Hepatocyte (in vitro differentiated cells): ENCODE measurements at regions not wholly inside any gene's neighbourhood (a gene's known extent, or its start where the extent isn't known, plus 50 kb on each side); places are given as distances from the start of the nearest gene placed in this dataset.

Experiments
- DNase-seq: peaks from one replicate; pipeline ENCODE4 v3.0.0-alpha.2; 2016; ENCODE audit warnings: low spot score
- H2AFZ ChIP-seq: fragments of 200-600 bp; sonication (generic); 2 replicates; pipeline ENCODE4 v1.6.0; 2016; ENCODE audit warnings: antibody characterized with exemption, mild to moderate bottlenecking
- H3K27ac ChIP-seq: fragments of 200-600 bp; sonication (generic); 2 replicates; pipeline ENCODE4 v1.5.1; 2016; ENCODE audit warnings: mild to moderate bottlenecking
- H3K27me3 ChIP-seq: fragments of 200-600 bp; sonication (generic); 2 replicates; pipeline ENCODE4 v1.6.1; 2016
- H3K36me3 ChIP-seq: fragments of 200-600 bp; sonication (generic); replicated peaks from 2 replicates; pipeline ENCODE4 v1.5.1; 2016; ENCODE audit warnings: low read depth; ENCODE audit not compliant: insufficient read depth
- H3K4me1 ChIP-seq: fragments of 200-600 bp; sonication (generic); 2 replicates; pipeline ENCODE4 v1.5.1; 2016; ENCODE audit warnings: mild to moderate bottlenecking, moderate library complexity; ENCODE audit not compliant: insufficient read depth
- H3K4me2 ChIP-seq: fragments of 200-600 bp; sonication (generic); 2 replicates; pipeline ENCODE4 v1.6.0; 2016
- H3K4me3 ChIP-seq: fragments of 200-600 bp; sonication (generic); 2 replicates; pipeline ENCODE4 v1.5.1; 2016; ENCODE audit warnings: mild to moderate bottlenecking
- H3K79me2 ChIP-seq: fragments of 200-600 bp; sonication (generic); 2 replicates; pipeline ENCODE4 v1.6.0; 2017; ENCODE audit warnings: mild to moderate bottlenecking
- H3K9me2 ChIP-seq: fragments of 200-600 bp; sonication (generic); replicated peaks from 2 replicates; pipeline ENCODE4 v1.6.0; 2017; ENCODE audit warnings: mild to moderate bottlenecking; ENCODE audit not compliant: insufficient read depth
- H3K9me3 ChIP-seq: fragments of 200-600 bp; sonication (generic); 2 replicates; pipeline ENCODE4 v1.5.1; 2016; ENCODE audit warnings: low read depth, mild to moderate bottlenecking
- H4K20me1 ChIP-seq: fragments of 200-600 bp; sonication (generic); 2 replicates; pipeline ENCODE4 v1.6.0; 2016; ENCODE audit warnings: mild to moderate bottlenecking; ENCODE audit not compliant: insufficient read depth, poor library complexity, severe bottlenecking
- EZH2 ChIP-seq: fragments of 200-600 bp; sonication (generic); IDR thresholded peaks from 2 replicates; pipeline ENCODE4 v1.6.1; 2016; ENCODE audit warnings: antibody characterized with exemption, mild to moderate bottlenecking, borderline replicate concordance
- EZH2phosphoT487 ChIP-seq: fragments of 200-600 bp; sonication (generic); IDR thresholded peaks from one replicate; pipeline ENCODE4 v1.6.1; 2018; ENCODE audit warnings: antibody characterized with exemption, mild to moderate bottlenecking, low read depth, moderate library complexity; ENCODE audit not compliant: unreplicated experiment, severe bottlenecking
- WGBS: methylation state at CpG from one replicate; pipeline ENCODE4 v1.1.6; 2016; ENCODE audit warnings: low lambda C conversion rate; ENCODE audit errors: missing lambda C conversion rate; 5-methylcytosine and 5-hydroxymethylcytosine counted together
- TF ChIP-seq, protein P1 (sequence below): fragments of 200-600 bp; sonication (generic); IDR thresholded peaks from 2 replicates; pipeline ENCODE4 v1.5.1; 2016; ENCODE audit warnings: antibody characterized with exemption, mild to moderate bottlenecking; ENCODE audit not compliant: poor library complexity

DNA sequence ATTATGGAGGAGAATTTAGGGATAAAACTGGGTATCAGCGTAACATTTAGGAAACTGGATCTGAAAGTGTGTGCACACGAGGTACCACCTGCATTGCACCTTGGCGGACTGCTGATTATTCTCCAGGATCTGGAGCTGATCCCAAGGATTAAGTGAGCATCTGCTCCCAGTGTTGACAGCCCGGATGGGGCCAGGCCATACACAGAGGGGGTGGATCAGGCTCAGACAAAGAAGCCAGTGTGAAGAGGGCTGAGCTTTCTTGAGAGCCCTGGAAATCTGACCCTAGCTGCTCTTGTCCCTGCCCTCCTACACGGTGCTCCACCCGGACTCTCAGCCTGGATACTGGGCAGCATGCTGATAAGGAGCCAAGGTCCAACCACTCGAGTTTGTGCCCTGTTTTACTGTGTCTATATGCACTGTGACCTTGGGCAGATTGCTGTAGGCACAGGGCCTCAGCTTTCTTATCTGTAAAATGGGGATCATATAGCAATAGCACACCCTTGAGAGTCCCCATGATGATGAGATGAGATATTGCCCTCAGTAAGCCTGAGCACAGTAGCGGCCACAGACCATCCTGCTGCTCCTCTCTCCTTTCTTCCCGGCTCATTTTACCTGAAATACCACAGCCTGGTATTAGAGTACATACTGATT is 396.8 kb upstream of the CELF4 start:
- Histone ChIP-seq H3K36me3 (no peaks in the 10 kb centered on the region), H3K4me2 (no peak overlapping the region), H4K20me1 (no peaks in the 10 kb centered on the region), H3K9me2 (no peaks in the 10 kb centered on the region), H3K9me3 (no peaks in the 10 kb centered on the region), H3K27ac (no peak overlapping the region), H3K27me3 (no peaks in the 10 kb centered on the region), H3K79me2 (no peaks in the 10 kb centered on the region), H3K4me1 (no peaks in the 10 kb centered on the region), H3K4me3 (no peak overlapping the region), H2AFZ (no peak overlapping the region)
- TF ChIP-seq EZH2 (no peak), EZH2phosphoT487 (no peak)
- TF ChIP-seq, protein P1, sequence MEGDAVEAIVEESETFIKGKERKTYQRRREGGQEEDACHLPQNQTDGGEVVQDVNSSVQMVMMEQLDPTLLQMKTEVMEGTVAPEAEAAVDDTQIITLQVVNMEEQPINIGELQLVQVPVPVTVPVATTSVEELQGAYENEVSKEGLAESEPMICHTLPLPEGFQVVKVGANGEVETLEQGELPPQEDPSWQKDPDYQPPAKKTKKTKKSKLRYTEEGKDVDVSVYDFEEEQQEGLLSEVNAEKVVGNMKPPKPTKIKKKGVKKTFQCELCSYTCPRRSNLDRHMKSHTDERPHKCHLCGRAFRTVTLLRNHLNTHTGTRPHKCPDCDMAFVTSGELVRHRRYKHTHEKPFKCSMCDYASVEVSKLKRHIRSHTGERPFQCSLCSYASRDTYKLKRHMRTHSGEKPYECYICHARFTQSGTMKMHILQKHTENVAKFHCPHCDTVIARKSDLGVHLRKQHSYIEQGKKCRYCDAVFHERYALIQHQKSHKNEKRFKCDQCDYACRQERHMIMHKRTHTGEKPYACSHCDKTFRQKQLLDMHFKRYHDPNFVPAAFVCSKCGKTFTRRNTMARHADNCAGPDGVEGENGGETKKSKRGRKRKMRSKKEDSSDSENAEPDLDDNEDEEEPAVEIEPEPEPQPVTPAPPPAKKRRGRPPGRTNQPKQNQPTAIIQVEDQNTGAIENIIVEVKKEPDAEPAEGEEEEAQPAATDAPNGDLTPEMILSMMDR, result no peak
- WGBS, result 56% methylated on average over 9 of the region's 9 CpGs
- peak; percentile 16 for DNase-seq

DNA sequence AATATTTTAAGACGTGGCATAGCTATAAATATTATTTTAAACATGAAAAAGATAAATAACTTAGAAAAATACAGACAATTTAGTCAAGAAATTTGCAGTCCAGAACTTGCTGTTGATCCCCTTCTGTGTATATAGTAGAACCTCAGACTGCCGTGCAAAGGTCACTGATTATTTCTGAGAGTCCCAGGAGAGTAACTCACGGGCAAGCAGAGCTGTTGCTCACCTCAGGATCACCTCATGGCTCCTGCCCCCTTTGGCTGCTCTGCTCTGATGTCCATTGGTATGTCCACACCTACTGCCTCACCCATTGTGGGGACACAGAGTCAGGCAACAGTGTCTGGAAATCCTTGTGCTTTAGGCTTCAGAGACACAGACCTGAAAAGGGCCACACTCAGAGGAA is 392.9 kb upstream of the CELF4 start:
- no peaks in the 10 kb centered on the region for H3K4me1 ChIP-seq
- no peaks in the 10 kb centered on the region for H3K27me3 ChIP-seq
- TF ChIP-seq, protein P1, result no peak
- TF ChIP-seq EZH2phosphoT487 (no peak), EZH2 (no peak)
- H3K4me3 ChIP-seq, result no peak overlapping the region
- no peaks in the 10 kb centered on the region for H4K20me1 ChIP-seq
- H3K4me2 ChIP-seq, result no peak overlapping the region
- 54% methylated on average over 3 of the region's 3 CpGs for WGBS
- H3K27ac ChIP-seq, result peak overlapping the region; percentile 72
- no peaks in the 10 kb centered on the region for H3K36me3 ChIP-seq
- H3K9me3 ChIP-seq, result no peaks in the 10 kb centered on the region
- no peaks in the 10 kb centered on the region for H3K9me2 ChIP-seq
- H2AFZ ChIP-seq, result no peak overlapping the region
- DNase-seq, result peak; percentile 60
- H3K79me2 ChIP-seq, result no peaks in the 10 kb centered on the region

DNA sequence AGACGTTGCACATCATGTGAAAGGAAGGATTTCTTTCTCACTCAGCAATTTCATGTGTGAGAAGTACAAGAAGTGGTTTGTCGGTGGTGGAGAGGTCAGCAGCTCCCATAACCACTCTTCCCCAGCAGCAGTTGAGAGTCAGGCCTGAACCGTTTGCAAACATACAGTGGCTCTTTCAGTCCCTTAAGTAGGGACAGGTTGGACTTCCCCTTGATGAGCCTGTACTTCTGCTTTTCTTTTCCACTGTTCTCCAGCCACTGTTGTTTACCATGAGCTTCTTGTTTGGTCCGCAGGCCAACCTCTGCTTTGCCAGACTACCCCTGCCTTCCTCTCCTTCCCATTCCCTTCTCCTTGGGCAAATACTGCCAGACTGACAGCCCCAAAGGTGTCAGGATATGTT is 391.3 kb upstream of the CELF4 start:
- no peak overlapping the region for H3K4me3 ChIP-seq
- DNase-seq, result no peak
- no peak overlapping the region for H3K27ac ChIP-seq
- no peaks in the 10 kb centered on the region for H3K9me2 ChIP-seq
- H4K20me1 ChIP-seq, result no peaks in the 10 kb centered on the region
- H3K36me3 ChIP-seq, result no peaks in the 10 kb centered on the region
- no peak overlapping the region for H3K4me2 ChIP-seq
- no peak overlapping the region for H2AFZ ChIP-seq
- H3K9me3 ChIP-seq, result no peaks in the 10 kb centered on the region
- TF ChIP-seq, protein P1, result no peak
- no peak for TF ChIP-seq EZH2
- TF ChIP-seq EZH2phosphoT487, result no peak
- no peaks in the 10 kb centered on the region for H3K4me1 ChIP-seq
- no peaks in the 10 kb centered on the region for H3K27me3 ChIP-seq
- WGBS, result 90% methylated on average over 4 of the region's 4 CpGs
- H3K79me2 ChIP-seq, result no peaks in the 10 kb centered on the region

DNA sequence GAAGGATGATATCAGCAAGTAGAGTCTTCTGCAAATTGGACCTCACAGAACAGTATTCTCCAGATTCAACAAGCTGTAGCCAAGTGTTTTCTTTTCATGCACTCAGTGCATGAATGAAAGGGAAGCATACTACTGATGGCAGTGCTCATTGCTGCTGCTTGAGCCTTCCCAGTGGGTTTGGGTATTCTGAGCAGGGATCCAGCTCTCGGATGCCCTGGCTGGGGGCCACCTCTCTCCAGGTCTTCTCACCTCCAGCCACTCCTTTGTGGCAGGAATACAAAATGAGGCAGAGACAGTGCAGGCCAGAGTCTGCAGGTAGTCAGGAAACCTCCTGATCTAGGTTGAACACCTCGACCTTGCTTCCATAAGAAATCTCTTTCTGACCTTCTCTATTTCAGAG is 390.4 kb upstream of the CELF4 start:
- 71% methylated on average over 2 of the region's 2 CpGs for WGBS
- no peaks in the 10 kb centered on the region for H3K36me3 ChIP-seq
- DNase-seq, result no peak
- H4K20me1 ChIP-seq, result no peaks in the 10 kb centered on the region
- no peaks in the 10 kb centered on the region for H3K27me3 ChIP-seq
- H3K9me2 ChIP-seq, result no peaks in the 10 kb centered on the region
- TF ChIP-seq EZH2 (no peak), EZH2phosphoT487 (no peak)
- TF ChIP-seq, protein P1, result no peak
- no peak overlapping the region for H3K27ac ChIP-seq
- no peak overlapping the region for H3K4me3 ChIP-seq
- no peaks in the 10 kb centered on the region for H3K9me3 ChIP-seq
- H3K79me2 ChIP-seq, result no peaks in the 10 kb centered on the region
- no peak overlapping the region for H2AFZ ChIP-seq
- no peaks in the 10 kb centered on the region for H3K4me1 ChIP-seq
- H3K4me2 ChIP-seq, result no peak overlapping the region
